ENCODE measurements at regions not wholly inside any gene's neighbourhood (a gene's known extent, or its start where the extent isn't known, plus 50 kb on each side); places are given as distances from the start of the nearest gene placed in this dataset.

DNA sequence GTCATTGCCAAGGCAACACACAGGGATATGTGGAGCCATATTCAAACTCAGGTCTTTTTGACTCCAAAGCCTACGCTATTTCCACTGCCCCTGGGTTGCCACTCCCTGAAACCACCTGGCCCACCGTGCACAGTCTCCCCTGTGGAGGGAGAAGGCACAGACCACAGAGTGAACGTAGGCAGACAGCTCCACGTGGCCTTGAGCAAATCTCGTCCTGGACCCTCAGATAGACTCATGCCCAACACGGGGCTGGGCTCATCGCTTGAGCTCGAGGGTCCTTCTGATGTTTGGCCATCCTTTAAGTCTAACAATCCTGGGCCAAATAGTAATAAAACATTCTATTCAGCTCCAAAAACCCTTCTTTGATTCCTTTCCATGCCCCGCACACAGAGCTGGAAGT lies 72.0 kb downstream of the CPN2 start:
- TF ChIP-seq, protein P1, sequence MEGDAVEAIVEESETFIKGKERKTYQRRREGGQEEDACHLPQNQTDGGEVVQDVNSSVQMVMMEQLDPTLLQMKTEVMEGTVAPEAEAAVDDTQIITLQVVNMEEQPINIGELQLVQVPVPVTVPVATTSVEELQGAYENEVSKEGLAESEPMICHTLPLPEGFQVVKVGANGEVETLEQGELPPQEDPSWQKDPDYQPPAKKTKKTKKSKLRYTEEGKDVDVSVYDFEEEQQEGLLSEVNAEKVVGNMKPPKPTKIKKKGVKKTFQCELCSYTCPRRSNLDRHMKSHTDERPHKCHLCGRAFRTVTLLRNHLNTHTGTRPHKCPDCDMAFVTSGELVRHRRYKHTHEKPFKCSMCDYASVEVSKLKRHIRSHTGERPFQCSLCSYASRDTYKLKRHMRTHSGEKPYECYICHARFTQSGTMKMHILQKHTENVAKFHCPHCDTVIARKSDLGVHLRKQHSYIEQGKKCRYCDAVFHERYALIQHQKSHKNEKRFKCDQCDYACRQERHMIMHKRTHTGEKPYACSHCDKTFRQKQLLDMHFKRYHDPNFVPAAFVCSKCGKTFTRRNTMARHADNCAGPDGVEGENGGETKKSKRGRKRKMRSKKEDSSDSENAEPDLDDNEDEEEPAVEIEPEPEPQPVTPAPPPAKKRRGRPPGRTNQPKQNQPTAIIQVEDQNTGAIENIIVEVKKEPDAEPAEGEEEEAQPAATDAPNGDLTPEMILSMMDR (IDR thresholded peaks at IDR 0.05): no peak
- no peak for TF ChIP-seq POLR2A (IDR thresholded peaks at IDR 0.05)
